ENCODE measurements at regions not wholly inside any gene's neighbourhood (a gene's known extent, or its start where the extent isn't known, plus 50 kb on each side); places are given as distances from the start of the nearest gene placed in this dataset.

- TF ChIP-seq CTCF (IDR thresholded peaks at IDR 0.05) = no peak
- no peak for TF ChIP-seq POLR2AphosphoS5 (IDR thresholded peaks at IDR 0.05)
- TF ChIP-seq POLR2A (IDR thresholded peaks at IDR 0.05; ENCODE audit: low read depth) = no peak
- TF ChIP-seq EP300 (IDR thresholded peaks at IDR 0.05) = no peak
Measured at GRCh38 chr20:30610029-30610693, 647.3 kb upstream of the DEFB115 start.
